Gastrocnemius medialis (tissue), 4 donors: ENCODE measurements at regions not wholly inside any gene's neighbourhood (a gene's known extent, or its start where the extent isn't known, plus 50 kb on each side); places are given as distances from the start of the nearest gene placed in this dataset.

Experiments used
- ATAC-seq, 2 donors: fragments of 150-250 bp; one replicate each; pipeline ENCODE4 v1.9.1; 2016
- DNase-seq, 2 donors: peaks; one replicate each; pipeline ENCODE4 v3.0.0-alpha.2; 2019
- H3K27ac ChIP-seq, 4 donors: fragments of 200-600 bp; sonication (generic); 1 replicate in 1 of 4; 2 replicates in 3 of 4; pipeline ENCODE4 v1.5.1; 2016 to 2018; ENCODE audit warnings: mild to moderate bottlenecking in 2 of 4, moderate library complexity in 1 of 4
- H3K27me3 ChIP-seq, 3 donors: fragments of 200-600 bp; sonication (generic) in 2 of 3; 1 replicate in 1 of 3; 2 replicates in 2 of 3; pipeline versions ENCODE4 v1.5.1 to v1.6.0; 2016 to 2019; ENCODE audit warnings: mild to moderate bottlenecking in 1 of 3, moderate library complexity in 1 of 3
- H3K36me3 ChIP-seq, 2 donors: fragments of 200-600 bp; sonication (generic) in 1 of 2; one replicate each; pipeline ENCODE4 v1.5.1; 2017 to 2018
- H3K4me1 ChIP-seq, 2 donors: fragments of 200-600 bp; sonication (generic) in 1 of 2; one replicate each; pipeline ENCODE4 v1.5.1; 2016 to 2017; ENCODE audit warnings: mild to moderate bottlenecking in 2 of 2
- H3K4me3 ChIP-seq, 4 donors: fragments of 200-600 bp; sonication (generic) in 3 of 4; 1 replicate in 1 of 4; 2 replicates in 3 of 4; pipeline ENCODE4 v1.5.1; 2016 to 2019; ENCODE audit warnings: mild to moderate bottlenecking in 2 of 4
- H3K9me3 ChIP-seq, 3 donors: fragments of 200-600 bp; sonication (generic) in 2 of 3; 1 replicate in 1 of 3; 2 replicates in 2 of 3; pipeline ENCODE4 v1.5.1; 2016 to 2019
- POLR2A ChIP-seq, 2 donors: fragments of 450-650 bp; IDR thresholded peaks; one replicate each; pipeline ENCODE4 v1.6.1; 2017; ENCODE audit warnings: antibody characterized with exemption in 2 of 2, mild to moderate bottlenecking in 2 of 2, moderate library complexity in 2 of 2
- in situ Hi-C, 4 donors: fragments of 200-750 bp; cut with MboI; loops; one replicate each; pipeline versions ENCODE4 v1.15.0 to v1.8.0; 2017; ENCODE audit warnings: low sequenced_read_pairs in 4 of 4
- intact Hi-C: fragments of 100-400 bp; cut with DNase I; formaldehyde crosslinking; loops from one replicate; pipeline ENCODE4 v1.15.1; 2023; ENCODE audit warnings: low total_unique reads
- TF ChIP-seq, protein P1 (sequence below), 5 experiments: fragments of 450-650 bp in 3 of 5; fragments of 200-600 bp in 2 of 5; sonication (generic) in 2 of 5; IDR thresholded peaks in 4 of 5; conservative IDR thresholded peaks in 1 of 5; 1 replicate in 4 of 5; 2 replicates in 1 of 5; pipeline ENCODE4 v1.5.1; 2016 to 2019; ENCODE audit warnings: antibody characterized with exemption in 5 of 5, mild to moderate bottlenecking in 3 of 5, moderate library complexity in 3 of 5

DNA sequence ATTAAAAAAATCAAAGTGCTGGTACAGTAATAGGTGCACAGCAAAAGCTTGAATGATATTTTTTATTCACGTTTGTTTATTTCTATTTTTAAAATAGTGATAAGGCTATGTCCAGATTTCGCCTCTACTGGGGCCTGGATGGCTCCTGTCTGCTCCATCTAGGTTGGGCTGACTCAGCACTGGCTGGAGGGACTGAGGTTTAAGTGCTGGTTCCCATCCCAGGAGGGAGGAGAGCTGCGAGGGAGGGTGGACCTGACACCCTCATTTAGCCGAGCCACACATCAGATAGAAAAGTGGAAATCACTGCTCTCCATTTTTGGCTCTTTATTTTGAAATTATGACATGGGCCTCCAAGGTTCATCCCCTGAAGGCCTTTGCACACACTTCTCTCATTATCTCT lies 95.4 kb upstream of the AGBL1 start:
- Histone ChIP-seq H3K27me3 (no peaks in the 10 kb centered on the region), H3K4me1 (no peaks in the 10 kb centered on the region), H3K4me3 (no peak overlapping the region), H3K9me3 (no peaks in the 10 kb centered on the region), H3K36me3 (no peaks in the 10 kb centered on the region), H3K27ac (no peak overlapping the region)
- intact Hi-C loops, result no loop called here
- no peak for DNase-seq
- no peak for ATAC-seq
- in situ Hi-C loops, result no loop called here
- no peak for TF ChIP-seq POLR2A (IDR thresholded peaks at IDR 0.05)
- TF ChIP-seq, protein P1, sequence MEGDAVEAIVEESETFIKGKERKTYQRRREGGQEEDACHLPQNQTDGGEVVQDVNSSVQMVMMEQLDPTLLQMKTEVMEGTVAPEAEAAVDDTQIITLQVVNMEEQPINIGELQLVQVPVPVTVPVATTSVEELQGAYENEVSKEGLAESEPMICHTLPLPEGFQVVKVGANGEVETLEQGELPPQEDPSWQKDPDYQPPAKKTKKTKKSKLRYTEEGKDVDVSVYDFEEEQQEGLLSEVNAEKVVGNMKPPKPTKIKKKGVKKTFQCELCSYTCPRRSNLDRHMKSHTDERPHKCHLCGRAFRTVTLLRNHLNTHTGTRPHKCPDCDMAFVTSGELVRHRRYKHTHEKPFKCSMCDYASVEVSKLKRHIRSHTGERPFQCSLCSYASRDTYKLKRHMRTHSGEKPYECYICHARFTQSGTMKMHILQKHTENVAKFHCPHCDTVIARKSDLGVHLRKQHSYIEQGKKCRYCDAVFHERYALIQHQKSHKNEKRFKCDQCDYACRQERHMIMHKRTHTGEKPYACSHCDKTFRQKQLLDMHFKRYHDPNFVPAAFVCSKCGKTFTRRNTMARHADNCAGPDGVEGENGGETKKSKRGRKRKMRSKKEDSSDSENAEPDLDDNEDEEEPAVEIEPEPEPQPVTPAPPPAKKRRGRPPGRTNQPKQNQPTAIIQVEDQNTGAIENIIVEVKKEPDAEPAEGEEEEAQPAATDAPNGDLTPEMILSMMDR (IDR thresholded peaks at IDR 0.05 in 4 of 5, conservative IDR thresholded peaks at IDR 0.05 in 1 of 5), result no peak

DNA sequence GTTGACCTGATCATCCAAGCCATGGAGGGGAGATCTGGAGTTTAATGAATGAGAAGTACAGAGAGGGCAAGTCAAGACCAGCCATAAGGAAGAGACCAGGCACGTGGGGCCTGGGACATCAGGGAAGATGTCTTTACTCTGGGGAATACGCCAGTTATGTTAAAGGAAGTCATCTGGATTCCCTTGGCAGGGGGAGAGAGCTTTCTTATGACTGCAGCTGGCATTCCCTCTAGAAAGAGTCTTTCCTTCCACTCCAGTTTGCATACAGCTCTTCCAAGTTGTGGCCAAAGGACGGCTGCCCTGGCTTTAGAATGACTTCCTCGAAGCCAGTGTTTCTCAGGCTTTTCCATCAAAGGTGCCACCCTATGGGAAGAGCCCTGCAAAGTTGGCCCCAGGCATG lies 93.6 kb upstream of the AGBL1 start:
- H3K36me3 ChIP-seq, result no peaks in the 10 kb centered on the region
- no peak overlapping the region for H3K27ac ChIP-seq
- TF ChIP-seq, protein P1 (IDR thresholded peaks at IDR 0.05 in 4 of 5, conservative IDR thresholded peaks at IDR 0.05 in 1 of 5), result no peak
- TF ChIP-seq POLR2A (IDR thresholded peaks at IDR 0.05), result no peak
- H3K4me1 ChIP-seq, result no peaks in the 10 kb centered on the region
- DNase-seq (no peak), ATAC-seq (no peak)
- H3K9me3 ChIP-seq, result no peaks in the 10 kb centered on the region
- in situ Hi-C loops (no loop called here), intact Hi-C loops (no loop called here)
- no peaks in the 10 kb centered on the region for H3K27me3 ChIP-seq
- H3K4me3 ChIP-seq, result no peak overlapping the region

DNA sequence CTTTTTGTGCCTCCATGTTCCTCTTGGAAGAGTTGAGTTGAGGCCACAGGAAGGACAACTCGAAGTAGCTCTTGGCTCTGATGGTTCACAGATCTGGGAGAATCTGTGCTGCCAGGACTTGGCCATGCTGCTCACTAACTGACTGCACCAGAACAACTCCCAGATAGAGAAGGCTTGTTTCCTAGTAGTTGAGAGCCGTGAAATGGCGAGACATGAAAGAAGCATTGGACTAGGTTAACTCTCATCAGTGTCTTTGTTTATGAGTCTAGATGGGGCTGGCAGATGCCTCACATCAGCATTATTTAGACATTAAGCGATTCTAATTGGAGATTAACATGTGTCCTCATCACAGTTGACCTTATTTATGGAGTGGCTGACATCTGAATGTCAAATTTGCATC lies 92.9 kb upstream of the AGBL1 start:
- in situ Hi-C loops, result no loop called here
- ATAC-seq, result no peak
- TF ChIP-seq, protein P1 (IDR thresholded peaks at IDR 0.05 in 4 of 5, conservative IDR thresholded peaks at IDR 0.05 in 1 of 5), result no peak
- no peak for TF ChIP-seq POLR2A (IDR thresholded peaks at IDR 0.05)

DNA sequence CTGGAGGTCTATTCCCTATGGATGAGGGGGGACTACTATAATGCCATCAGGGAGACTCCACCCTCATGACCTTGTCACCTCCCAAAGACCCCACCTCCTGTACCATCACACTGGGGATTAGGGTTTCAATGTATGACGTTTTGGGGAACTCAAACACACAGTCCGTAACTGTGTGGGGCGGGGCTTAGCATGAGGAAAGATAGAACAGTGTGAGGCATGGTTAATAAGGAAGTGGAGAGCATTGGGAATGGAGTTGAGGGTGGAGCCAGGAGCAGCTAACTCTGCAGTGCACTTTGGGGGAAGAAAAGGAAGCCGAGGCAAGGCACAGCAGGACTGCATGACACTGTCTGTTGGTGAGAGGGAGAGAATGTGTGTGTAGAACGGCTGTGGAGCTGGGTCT lies 90.9 kb upstream of the AGBL1 start:
- no peak overlapping the region for H3K27ac ChIP-seq
- no peaks in the 10 kb centered on the region for H3K36me3 ChIP-seq
- intact Hi-C loops (no loop called here), in situ Hi-C loops (no loop called here)
- ATAC-seq, result no peak
- H3K9me3 ChIP-seq, result no peaks in the 10 kb centered on the region
- H3K27me3 ChIP-seq, result no peaks in the 10 kb centered on the region
- TF ChIP-seq, protein P1 (IDR thresholded peaks at IDR 0.05 in 4 of 5, conservative IDR thresholded peaks at IDR 0.05 in 1 of 5), result no peak
- TF ChIP-seq POLR2A (IDR thresholded peaks at IDR 0.05), result no peak
- DNase-seq, result no peak
- H3K4me1 ChIP-seq, result no peaks in the 10 kb centered on the region
- no peak overlapping the region for H3K4me3 ChIP-seq

More for the DNA sequence above, 92.9 kb upstream of the AGBL1 start:
- H3K27ac ChIP-seq, result no peak overlapping the region
- DNase-seq, result no peak
- H3K36me3 ChIP-seq, result no peaks in the 10 kb centered on the region
- H3K4me1 ChIP-seq, result no peaks in the 10 kb centered on the region
- no peak overlapping the region for H3K4me3 ChIP-seq
- no peaks in the 10 kb centered on the region for H3K9me3 ChIP-seq
- no peaks in the 10 kb centered on the region for H3K27me3 ChIP-seq
- intact Hi-C loops, result no loop called here

DNA sequence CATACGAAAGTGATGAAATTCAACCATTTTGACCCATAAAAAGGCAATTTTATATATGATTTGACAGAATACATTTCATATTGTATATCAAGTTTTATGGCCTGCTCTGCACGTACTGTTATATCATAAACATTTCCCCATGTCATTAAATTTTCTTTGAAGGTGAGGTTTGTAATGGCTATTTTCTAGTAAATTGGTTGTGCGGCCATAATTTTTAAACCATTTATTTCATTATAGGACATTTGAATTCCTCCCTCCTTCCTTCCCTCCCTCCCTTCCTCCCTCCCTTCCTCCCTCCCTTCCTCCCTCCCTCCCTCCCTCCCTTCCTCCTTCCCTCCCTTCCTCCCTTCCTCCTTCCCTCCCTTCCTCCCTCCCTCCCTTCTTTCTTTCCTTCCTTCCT lies 87.4 kb upstream of the AGBL1 start:
- DNase-seq, result no peak
- no peak overlapping the region for H3K4me3 ChIP-seq
- in situ Hi-C loops (no loop called here), intact Hi-C loops (no loop called here)
- H3K27ac ChIP-seq, result no peak overlapping the region
- no peaks in the 10 kb centered on the region for H3K9me3 ChIP-seq
- no peaks in the 10 kb centered on the region for H3K36me3 ChIP-seq
- H3K27me3 ChIP-seq, result no peaks in the 10 kb centered on the region
- H3K4me1 ChIP-seq, result peaks cover 0 to 3% of the 10 kb centered on the region in 2 donors
- TF ChIP-seq POLR2A (IDR thresholded peaks at IDR 0.05), result no peak
- TF ChIP-seq, protein P1 (IDR thresholded peaks at IDR 0.05 in 4 of 5, conservative IDR thresholded peaks at IDR 0.05 in 1 of 5), result no peak
- no peak for ATAC-seq
